ENCODE measurements at regions not wholly inside any gene's neighbourhood (a gene's known extent, or its start where the extent isn't known, plus 50 kb on each side); places are given as distances from the start of the nearest gene placed in this dataset.

DNA sequence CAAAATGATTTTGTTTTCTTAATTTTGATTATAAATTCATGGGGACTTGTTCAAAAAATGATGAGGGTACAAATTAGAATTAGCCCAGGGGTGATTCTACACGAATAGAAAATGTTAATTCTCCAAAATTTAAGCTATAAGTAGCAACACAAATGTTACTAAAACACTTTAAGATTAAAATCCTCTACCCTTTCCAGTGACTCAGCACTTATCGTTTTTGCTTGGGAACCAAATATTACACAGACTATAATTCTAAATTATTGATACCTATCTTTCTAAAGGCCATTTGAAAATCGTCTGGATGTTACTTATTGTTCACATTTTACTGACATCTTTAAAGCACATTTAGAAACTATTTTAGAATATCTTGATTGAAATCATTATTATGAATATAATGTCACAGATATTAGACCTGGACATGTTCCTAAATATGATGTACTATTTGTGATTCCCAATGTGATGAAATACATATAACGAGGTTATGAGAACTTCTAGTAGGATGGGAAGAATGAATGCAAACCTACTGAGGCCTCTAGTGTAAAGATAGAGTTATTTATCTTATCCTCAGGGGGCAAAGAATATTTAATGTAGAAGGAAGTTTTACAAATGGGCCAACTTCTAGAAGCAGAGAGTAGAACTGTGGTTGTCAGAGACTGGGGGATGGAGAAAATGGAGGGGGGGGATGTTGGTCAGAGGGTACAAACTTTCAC is 132.0 kb upstream of the TP63 start:
- no peak for DNase-seq
- Histone ChIP-seq H3K4me3 (ENCODE audit: low read length) (no peak overlapping the region), H3K9me3 (ENCODE audit: control insufficient read depth, low read depth, low read length) (no peaks in the 10 kb centered on the region), H3K36me3 (ENCODE audit: control insufficient read depth, insufficient read depth, low read length) (no peaks in the 10 kb centered on the region), H3K4me1 (ENCODE audit: control insufficient read depth, insufficient read depth, low read length) (no peaks in the 10 kb centered on the region), H3K27ac (ENCODE audit: low read length) (no peak overlapping the region), H3K27me3 (ENCODE audit: control insufficient read depth, insufficient read depth, low read length) (no peaks in the 10 kb centered on the region)
- 91% methylated on average over 3 of the region's 4 CpGs for WGBS (ENCODE audit: insufficient coverage, low lambda C conversion rate)

DNA sequence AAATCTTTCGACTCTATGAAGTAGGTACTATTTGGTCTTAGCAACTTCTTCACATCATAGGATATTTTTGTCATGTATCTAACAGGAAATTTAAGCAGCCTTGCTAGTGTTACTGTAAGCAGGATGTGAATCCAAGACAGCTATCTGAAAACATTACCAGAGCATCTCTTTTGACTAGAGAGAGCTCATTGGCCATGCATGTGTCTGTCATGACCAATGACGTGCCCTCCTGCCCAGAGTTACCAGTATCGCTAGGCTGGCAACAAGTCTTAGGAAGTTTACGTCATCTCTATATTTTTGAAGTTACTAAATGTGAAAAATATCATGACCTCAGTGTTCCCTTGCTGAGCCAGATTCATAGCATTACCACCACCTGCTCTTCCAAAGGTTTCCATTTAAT is 130.9 kb upstream of the TP63 start:
- no peaks in the 10 kb centered on the region for H3K36me3 ChIP-seq (ENCODE audit: control insufficient read depth, insufficient read depth, low read length)
- H3K27ac ChIP-seq (ENCODE audit: low read length) = no peak overlapping the region
- H3K4me3 ChIP-seq (ENCODE audit: low read length) = no peak overlapping the region
- H3K4me1 ChIP-seq (ENCODE audit: control insufficient read depth, insufficient read depth, low read length) = no peaks in the 10 kb centered on the region
- no CpG with 5 or more reads among the region's 4 CpGs for WGBS (ENCODE audit: insufficient coverage, low lambda C conversion rate)
- H3K27me3 ChIP-seq (ENCODE audit: control insufficient read depth, insufficient read depth, low read length) = no peaks in the 10 kb centered on the region
- DNase-seq = no peak
- no peaks in the 10 kb centered on the region for H3K9me3 ChIP-seq (ENCODE audit: control insufficient read depth, low read depth, low read length)

DNA sequence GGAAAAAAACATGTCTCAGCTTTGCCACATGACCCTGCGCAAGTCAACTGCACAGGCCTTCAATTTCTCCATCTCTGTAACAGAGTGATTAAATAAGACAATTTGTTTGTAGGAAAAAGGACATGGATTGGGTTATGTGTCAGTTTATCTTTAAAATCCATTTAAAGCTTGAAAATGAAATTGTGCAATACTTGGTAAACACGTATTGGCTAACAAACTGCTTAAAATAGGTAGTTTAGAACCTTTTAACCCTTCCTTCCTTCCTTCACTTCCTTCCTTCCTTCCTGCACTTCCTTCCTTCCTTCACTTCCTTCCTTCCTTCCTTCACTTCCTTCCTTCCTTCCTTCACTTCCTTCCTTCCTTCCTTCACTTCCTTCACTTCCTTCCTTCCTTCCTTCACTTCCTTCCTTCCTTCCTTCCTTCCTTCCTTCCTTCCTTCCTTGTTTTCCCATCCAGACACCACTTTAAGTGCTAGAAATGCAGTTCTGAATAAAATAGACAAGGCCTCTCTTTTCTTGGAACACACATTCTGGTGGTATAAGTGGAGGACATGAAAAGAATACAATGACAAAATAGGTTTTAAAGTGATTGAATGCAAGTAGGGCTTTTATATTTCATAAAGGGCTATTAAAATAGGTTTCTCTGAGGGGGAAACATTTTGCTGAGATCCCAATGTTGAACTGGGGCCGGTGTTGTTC is 130.2 kb upstream of the TP63 start:
- WGBS (ENCODE audit: insufficient coverage, low lambda C conversion rate) = 100% methylated on average over 1 of the region's 3 CpGs

DNA sequence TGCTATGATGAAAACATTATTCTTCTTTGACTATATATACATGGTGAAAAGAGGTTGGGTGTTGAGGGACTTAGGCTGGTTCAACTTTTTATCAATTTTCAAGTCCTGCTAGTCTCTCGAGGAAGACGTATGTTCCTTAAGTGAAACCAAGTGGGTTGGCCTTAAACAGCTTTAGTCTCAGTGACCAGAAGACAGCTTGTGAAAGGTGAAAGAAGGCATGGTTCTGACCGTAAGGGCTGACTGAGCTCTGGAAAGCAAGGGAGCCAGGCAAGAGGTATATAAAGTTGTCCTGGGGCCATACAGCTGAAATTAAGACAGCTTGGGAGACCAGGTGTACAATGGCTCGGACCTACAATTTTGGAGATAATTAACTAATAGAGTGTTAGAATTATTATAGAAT is 128.9 kb upstream of the TP63 start:
- no peak for DNase-seq
- Histone ChIP-seq H3K4me3 (ENCODE audit: low read length) (no peak overlapping the region), H3K36me3 (ENCODE audit: control insufficient read depth, insufficient read depth, low read length) (no peaks in the 10 kb centered on the region), H3K27me3 (ENCODE audit: control insufficient read depth, insufficient read depth, low read length) (no peaks in the 10 kb centered on the region), H3K9me3 (ENCODE audit: control insufficient read depth, low read depth, low read length) (no peaks in the 10 kb centered on the region), H3K4me1 (ENCODE audit: control insufficient read depth, insufficient read depth, low read length) (no peaks in the 10 kb centered on the region), H3K27ac (ENCODE audit: low read length) (no peak overlapping the region)
- 67% methylated on average over 1 of the region's 4 CpGs for WGBS (ENCODE audit: insufficient coverage, low lambda C conversion rate)

More for the DNA sequence above, 130.2 kb upstream of the TP63 start:
- Histone ChIP-seq H3K27me3 (ENCODE audit: control insufficient read depth, insufficient read depth, low read length) (no peaks in the 10 kb centered on the region), H3K9me3 (ENCODE audit: control insufficient read depth, low read depth, low read length) (no peaks in the 10 kb centered on the region), H3K4me3 (ENCODE audit: low read length) (no peak overlapping the region), H3K4me1 (ENCODE audit: control insufficient read depth, insufficient read depth, low read length) (no peaks in the 10 kb centered on the region), H3K36me3 (ENCODE audit: control insufficient read depth, insufficient read depth, low read length) (no peaks in the 10 kb centered on the region), H3K27ac (ENCODE audit: low read length) (no peak overlapping the region)
- no peak for DNase-seq

DNA sequence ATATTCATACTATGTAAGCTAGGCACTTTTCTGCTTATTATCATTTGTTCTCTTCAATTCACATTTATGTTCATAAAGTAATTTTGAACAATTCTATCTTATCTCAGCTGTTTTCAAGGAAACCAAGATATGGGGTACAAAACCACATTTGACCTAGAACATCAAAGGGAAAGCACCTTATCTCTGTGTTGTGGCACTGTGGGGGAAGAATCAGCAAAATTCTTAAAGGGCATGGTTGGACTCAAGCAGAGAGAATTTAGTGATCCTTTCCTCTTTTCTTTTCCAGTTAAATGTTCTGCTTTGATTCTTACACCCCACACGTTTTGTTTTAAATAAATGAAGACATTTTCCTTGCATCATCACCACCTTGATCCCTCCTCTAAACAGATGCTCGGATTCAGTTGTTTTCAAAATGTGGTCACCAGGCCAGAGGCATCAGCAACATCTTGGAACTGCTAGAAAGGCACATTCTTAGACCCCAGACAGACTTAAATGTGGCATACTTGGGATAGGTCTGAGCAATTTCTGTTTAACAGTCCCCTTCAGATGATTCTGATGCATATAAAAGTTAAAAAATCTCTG is 128.4 kb upstream of the TP63 start:
- DNase-seq = no peak
- Histone ChIP-seq H3K27me3 (ENCODE audit: control insufficient read depth, insufficient read depth, low read length) (no peaks in the 10 kb centered on the region), H3K9me3 (ENCODE audit: control insufficient read depth, low read depth, low read length) (no peaks in the 10 kb centered on the region), H3K36me3 (ENCODE audit: control insufficient read depth, insufficient read depth, low read length) (no peaks in the 10 kb centered on the region), H3K4me1 (ENCODE audit: control insufficient read depth, insufficient read depth, low read length) (no peaks in the 10 kb centered on the region), H3K27ac (ENCODE audit: low read length) (no peak overlapping the region), H3K4me3 (ENCODE audit: low read length) (no peak overlapping the region)
- no CpG with 5 or more reads among the region's 2 CpGs for WGBS (ENCODE audit: insufficient coverage, low lambda C conversion rate)

DNA sequence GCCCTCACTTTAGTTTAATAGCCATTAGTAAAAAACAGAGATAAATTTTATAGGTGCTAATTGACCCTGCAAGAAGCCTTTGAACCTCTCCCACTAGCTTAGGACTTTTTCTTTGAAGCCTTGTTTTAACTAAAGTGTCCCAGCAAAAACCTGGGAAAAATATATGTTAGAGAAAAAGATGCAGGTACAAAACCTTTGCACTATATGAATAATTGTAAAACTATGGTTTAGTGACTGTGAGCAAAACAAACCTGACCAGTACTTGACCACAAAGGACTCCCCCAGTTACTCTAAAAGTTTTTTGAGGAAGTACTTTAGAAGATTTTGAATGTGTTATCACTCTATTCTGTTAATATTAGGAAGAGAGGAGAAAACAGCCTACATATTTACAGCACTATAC is 123.3 kb upstream of the TP63 start:
- DNase-seq = no peak
- Histone ChIP-seq H3K27me3 (ENCODE audit: control insufficient read depth, insufficient read depth, low read length) (no peaks in the 10 kb centered on the region), H3K36me3 (ENCODE audit: control insufficient read depth, insufficient read depth, low read length) (no peaks in the 10 kb centered on the region), H3K4me3 (ENCODE audit: low read length) (no peak overlapping the region), H3K27ac (ENCODE audit: low read length) (no peak overlapping the region), H3K4me1 (ENCODE audit: control insufficient read depth, insufficient read depth, low read length) (no peaks in the 10 kb centered on the region), H3K9me3 (ENCODE audit: control insufficient read depth, low read depth, low read length) (no peaks in the 10 kb centered on the region)

DNA sequence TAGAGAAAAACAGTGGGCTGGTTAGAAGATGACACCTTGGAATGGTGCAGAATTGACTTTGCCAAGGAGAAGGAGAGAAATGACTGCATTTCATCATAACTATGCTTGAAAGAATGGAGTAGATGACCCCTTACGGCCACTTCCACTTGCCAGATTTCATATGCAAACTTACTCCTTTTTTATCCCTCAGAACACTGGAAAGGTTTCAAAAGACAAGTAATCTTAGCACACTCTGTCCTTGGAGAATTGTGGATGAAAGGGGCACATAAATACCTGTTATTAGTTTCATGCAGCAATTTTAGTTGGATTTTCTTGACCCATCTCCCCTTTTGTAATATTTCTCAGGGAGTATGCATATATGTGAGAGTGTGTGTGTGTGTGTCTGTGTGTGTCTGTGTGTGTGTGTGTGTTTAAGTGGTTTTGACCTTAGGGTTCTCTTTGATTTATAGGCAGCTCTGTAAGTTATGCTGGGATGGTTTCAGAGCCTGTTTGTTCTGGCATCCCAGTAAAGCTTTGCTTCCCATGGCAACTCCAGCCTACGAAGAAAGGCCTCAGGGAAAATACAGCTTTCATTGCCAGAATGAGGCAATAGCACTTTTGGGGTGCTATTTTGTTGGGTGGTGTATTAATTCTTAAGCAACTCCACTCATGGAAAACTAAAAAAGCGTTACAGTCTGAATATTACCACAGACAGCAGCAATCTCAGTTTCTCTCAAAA is 122.2 kb upstream of the TP63 start:
- Histone ChIP-seq H3K27me3 (ENCODE audit: control insufficient read depth, insufficient read depth, low read length) (no peaks in the 10 kb centered on the region), H3K4me3 (ENCODE audit: low read length) (no peak overlapping the region), H3K4me1 (ENCODE audit: control insufficient read depth, insufficient read depth, low read length) (no peaks in the 10 kb centered on the region), H3K27ac (ENCODE audit: low read length) (no peak overlapping the region), H3K9me3 (ENCODE audit: control insufficient read depth, low read depth, low read length) (no peaks in the 10 kb centered on the region), H3K36me3 (ENCODE audit: control insufficient read depth, insufficient read depth, low read length) (no peaks in the 10 kb centered on the region)
- DNase-seq = no peak
- whole genome bisulfite sequencing (ENCODE audit: insufficient coverage, low lambda C conversion rate) = no CpG with 5 or more reads among the region's 3 CpGs

DNA sequence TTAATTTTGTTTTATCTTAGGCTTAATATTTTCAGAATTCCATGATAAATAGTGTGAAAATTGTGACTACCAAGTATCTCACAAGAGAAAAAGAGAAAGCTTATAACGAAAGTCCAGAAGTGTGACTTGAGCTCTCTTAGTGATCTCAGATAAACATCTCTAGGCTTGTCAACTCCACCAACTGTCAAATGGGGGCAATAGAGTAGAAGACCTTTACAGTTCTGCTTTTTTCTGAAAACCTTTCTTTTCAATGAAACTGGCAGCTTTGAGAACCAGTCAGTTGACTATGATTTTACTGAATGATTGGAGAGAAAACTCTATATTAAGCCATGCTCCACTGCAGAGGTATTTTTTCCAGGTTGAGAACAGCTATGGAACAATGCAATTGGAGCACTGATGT is 119.2 kb upstream of the TP63 start:
- H3K9me3 ChIP-seq (ENCODE audit: control insufficient read depth, low read depth, low read length) = no peaks in the 10 kb centered on the region
- H3K4me1 ChIP-seq (ENCODE audit: control insufficient read depth, insufficient read depth, low read length) = no peaks in the 10 kb centered on the region
- 29% methylated on average over 1 of the region's 1 CpG for WGBS (ENCODE audit: insufficient coverage, low lambda C conversion rate)
- DNase-seq = no peak
- no peak overlapping the region for H3K4me3 ChIP-seq (ENCODE audit: low read length)
- no peak overlapping the region for H3K27ac ChIP-seq (ENCODE audit: low read length)
- no peaks in the 10 kb centered on the region for H3K36me3 ChIP-seq (ENCODE audit: control insufficient read depth, insufficient read depth, low read length)
- no peaks in the 10 kb centered on the region for H3K27me3 ChIP-seq (ENCODE audit: control insufficient read depth, insufficient read depth, low read length)

DNA sequence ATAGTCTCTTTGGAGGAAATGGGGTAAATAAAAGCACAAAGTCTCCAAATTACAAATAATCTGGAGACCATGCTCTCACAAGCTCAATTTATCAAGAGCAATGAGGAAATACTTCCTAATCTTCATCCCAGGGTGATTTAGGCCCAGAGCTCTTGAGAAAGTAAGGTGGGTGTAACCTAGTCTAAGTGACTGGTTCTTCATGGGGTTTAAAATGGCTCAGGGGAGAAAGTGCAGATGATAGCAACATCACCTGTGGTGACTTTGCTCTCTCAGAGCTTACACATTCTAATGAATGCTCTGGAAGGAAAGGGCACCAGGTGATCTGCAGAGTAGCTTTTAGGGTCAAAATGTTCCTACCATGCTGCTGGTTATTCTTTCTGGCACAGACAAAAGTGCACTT is 118.4 kb upstream of the TP63 start:
- Histone ChIP-seq H3K36me3 (ENCODE audit: control insufficient read depth, insufficient read depth, low read length) (no peaks in the 10 kb centered on the region), H3K27me3 (ENCODE audit: control insufficient read depth, insufficient read depth, low read length) (no peaks in the 10 kb centered on the region), H3K4me1 (ENCODE audit: control insufficient read depth, insufficient read depth, low read length) (no peaks in the 10 kb centered on the region), H3K9me3 (ENCODE audit: control insufficient read depth, low read depth, low read length) (no peaks in the 10 kb centered on the region), H3K4me3 (ENCODE audit: low read length) (no peak overlapping the region), H3K27ac (ENCODE audit: low read length) (no peak overlapping the region)
- peak; percentile 22 to 34 for DNase-seq

DNA sequence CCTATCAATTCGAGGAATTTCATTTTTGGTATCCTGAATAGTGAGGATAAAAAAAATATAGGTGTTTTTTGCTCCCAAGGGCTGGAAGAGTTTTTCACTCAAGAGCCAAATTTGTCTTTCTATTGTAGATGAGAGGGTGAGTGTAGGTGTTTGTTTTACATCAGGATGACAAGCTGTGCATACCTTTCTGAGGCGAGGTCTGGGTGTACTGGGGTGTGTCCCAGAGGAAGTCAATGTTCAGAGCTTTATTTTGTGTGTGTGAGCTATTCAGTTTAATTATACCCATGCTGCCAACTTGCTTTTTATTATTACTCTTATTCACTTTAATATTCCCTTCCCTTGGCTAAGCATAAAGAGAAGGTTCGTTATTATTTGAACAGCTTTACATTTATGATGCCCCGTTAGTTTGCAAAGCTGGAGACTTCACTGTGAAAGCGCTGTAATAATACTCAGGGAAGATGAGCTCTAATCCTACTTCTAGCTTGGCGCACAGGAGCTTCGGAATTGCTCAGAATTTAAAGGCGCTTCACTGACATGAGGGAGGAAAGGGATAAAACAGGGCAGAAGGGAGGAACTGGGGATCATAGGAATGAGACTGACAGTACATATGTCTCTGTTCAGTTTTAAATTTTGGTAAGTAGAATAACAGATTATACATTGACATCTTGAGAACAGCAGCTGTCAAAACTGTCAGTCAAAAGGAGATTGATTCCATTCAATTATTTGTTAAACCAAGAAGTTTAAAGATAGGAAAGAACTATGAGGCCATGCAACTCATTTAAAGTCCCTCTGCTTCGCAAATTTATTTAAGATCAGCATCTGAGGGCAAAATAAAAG is 117.7 kb upstream of the TP63 start:
- 20% methylated on average over 2 of the region's 9 CpGs for WGBS (ENCODE audit: insufficient coverage, low lambda C conversion rate)
- Histone ChIP-seq H3K27ac (ENCODE audit: low read length) (no peak overlapping the region), H3K4me1 (ENCODE audit: control insufficient read depth, insufficient read depth, low read length) (no peaks in the 10 kb centered on the region), H3K27me3 (ENCODE audit: control insufficient read depth, insufficient read depth, low read length) (no peaks in the 10 kb centered on the region), H3K36me3 (ENCODE audit: control insufficient read depth, insufficient read depth, low read length) (no peaks in the 10 kb centered on the region), H3K9me3 (ENCODE audit: control insufficient read depth, low read depth, low read length) (peaks cover 3% of the 10 kb centered on the region), H3K4me3 (ENCODE audit: low read length) (no peak overlapping the region)
- peak; percentile 20 to 24 for DNase-seq
